ENCODE measurements at regions not wholly inside any gene's neighbourhood (a gene's known extent, or its start where the extent isn't known, plus 50 kb on each side); places are given as distances from the start of the nearest gene placed in this dataset.

GRCh38 chr3:145817870-145818483 lies 343.0 kb downstream of the PLOD2 start:
- DNase-seq = no peak

GRCh38 chr3:145820170-145820569 lies 340.8 kb downstream of the PLOD2 start:
- Histone ChIP-seq H3K36me3 (replicated peaks in 1 of 2; ENCODE audit: control insufficient read depth in 1 of 2, insufficient read depth in 2 of 2, low read length in 2 of 2) (no peaks in the 10 kb centered on the region), H3K9ac (ENCODE audit: insufficient read depth, low read length, poor library complexity, severe bottlenecking) (no peak overlapping the region), H3K27me3 (ENCODE audit: control insufficient read depth in 2 of 2, insufficient read depth in 2 of 2, low read length in 2 of 2) (no peaks in the 10 kb centered on the region), H3K4me1 (ENCODE audit: control insufficient read depth in 1 of 2, insufficient read depth in 2 of 2, low read length in 2 of 2) (no peaks in the 10 kb centered on the region), H3K4me2 (replicated peaks; ENCODE audit: extremely low read depth, low read length, poor library complexity, severe bottlenecking) (no peak overlapping the region), H3K4me3 (replicated peaks in 1 of 3; ENCODE audit: low read depth in 2 of 3, low read length in 3 of 3) (no peak overlapping the region), H3K9me3 (replicated peaks in 1 of 2; ENCODE audit: control insufficient read depth in 1 of 2, insufficient read depth in 1 of 2, low read length in 2 of 2) (no peaks in the 10 kb centered on the region), H3K79me2 (ENCODE audit: insufficient read depth, low read length) (no peaks in the 10 kb centered on the region), H2AFZ (ENCODE audit: insufficient read depth, low read depth, low read length, poor library complexity, severe bottlenecking) (no peak overlapping the region), H4K20me1 (ENCODE audit: insufficient read depth, low read length) (no peaks in the 10 kb centered on the region), H3K27ac (ENCODE audit: low read depth in 1 of 2, low read length in 2 of 2) (no peak overlapping the region)
- no peaks in the 10 kb centered on the region for H3K27me3 Mint-ChIP-seq (ENCODE audit: low read depth in 3 of 3)
- H3K9me3 Mint-ChIP-seq = peaks cover 0 to 7% (median 2%) of the 10 kb centered on the region in 7 donors
- H3K36me3 Mint-ChIP-seq = no peaks in the 10 kb centered on the region
- no peak overlapping the region for H3K27ac Mint-ChIP-seq
- no peak for TF ChIP-seq CTCF (IDR thresholded peaks at IDR 0.05)
- H3K4me3 Mint-ChIP-seq = no peak overlapping the region
- WGBS (ENCODE audit: insufficient coverage) = no CpG with 5 or more reads among the region's 2 CpGs
- no peak for DNase-seq
- no peaks in the 10 kb centered on the region for H3K4me1 Mint-ChIP-seq
- intact Hi-C loops (cut with micrococcal nuclease) = no loop called here

More at GRCh38 chr3:145817870-145818483, 343.0 kb downstream of the PLOD2 start:
- Mint-ChIP-seq H3K4me3 (no peak overlapping the region), H3K9me3 (peaks cover 0 to 3% (median 0%) of the 10 kb centered on the region in 7 donors), H3K36me3 (no peaks in the 10 kb centered on the region), H3K4me1 (no peaks in the 10 kb centered on the region), H3K27ac (no peak overlapping the region), H3K27me3 (ENCODE audit: low read depth in 3 of 3) (no peaks in the 10 kb centered on the region)
- no peak overlapping the region for H3K9ac ChIP-seq (ENCODE audit: insufficient read depth, low read length, poor library complexity, severe bottlenecking)
- H3K79me2 ChIP-seq (ENCODE audit: insufficient read depth, low read length) = no peaks in the 10 kb centered on the region
- intact Hi-C loops (cut with micrococcal nuclease) = no loop called here
- TF ChIP-seq CTCF (IDR thresholded peaks at IDR 0.05) = no peak
- H3K36me3 ChIP-seq (replicated peaks in 1 of 2; ENCODE audit: control insufficient read depth in 1 of 2, insufficient read depth in 2 of 2, low read length in 2 of 2) = no peaks in the 10 kb centered on the region
- H2AFZ ChIP-seq (ENCODE audit: insufficient read depth, low read depth, low read length, poor library complexity, severe bottlenecking) = no peak overlapping the region
- H4K20me1 ChIP-seq (ENCODE audit: insufficient read depth, low read length) = no peaks in the 10 kb centered on the region
- 93% methylated on average over 2 of the region's 4 CpGs for WGBS (ENCODE audit: insufficient coverage)
- H3K27me3 ChIP-seq (ENCODE audit: control insufficient read depth in 2 of 2, insufficient read depth in 2 of 2, low read length in 2 of 2) = no peaks in the 10 kb centered on the region
- H3K27ac ChIP-seq (ENCODE audit: low read depth in 1 of 2, low read length in 2 of 2) = no peak overlapping the region
- no peak overlapping the region for H3K4me3 ChIP-seq (replicated peaks in 1 of 3; ENCODE audit: low read depth in 2 of 3, low read length in 3 of 3)
- H3K4me1 ChIP-seq (ENCODE audit: control insufficient read depth in 1 of 2, insufficient read depth in 2 of 2, low read length in 2 of 2) = no peaks in the 10 kb centered on the region
- H3K9me3 ChIP-seq (replicated peaks in 1 of 2; ENCODE audit: control insufficient read depth in 1 of 2, insufficient read depth in 1 of 2, low read length in 2 of 2) = no peaks in the 10 kb centered on the region
- no peak overlapping the region for H3K4me2 ChIP-seq (replicated peaks; ENCODE audit: extremely low read depth, low read length, poor library complexity, severe bottlenecking)

Data from CD14-positive monocyte (primary cell).